LNCaP clone FGC (cell line): ENCODE measurements at regions not wholly inside any gene's neighbourhood (a gene's known extent, or its start where the extent isn't known, plus 50 kb on each side); places are given as distances from the start of the nearest gene placed in this dataset.

Experiments used
- DNase-seq: peaks from one replicate; pipeline ENCODE4 v3.0.0-alpha.2; 2011; ENCODE audit warnings: low read depth
- H3K4me3 ChIP-seq: 2 replicates; pipeline ENCODE4 v1.5.1; 2011; ENCODE audit warnings: mild to moderate bottlenecking, low read depth, low read length, control low read depth
- CTCF ChIP-seq: IDR thresholded peaks from 2 replicates; pipeline ENCODE4 v1.5.1; 2012; ENCODE audit warnings: mild to moderate bottlenecking; ENCODE audit not compliant: control insufficient read depth, insufficient read depth; ENCODE audit errors: extremely low read depth

GRCh38 chr5:17713301-17713700 lies 79.0 kb downstream of the TAF11L14 start:
- no peak overlapping the region for H3K4me3 ChIP-seq
- TF ChIP-seq CTCF: no peak
- no peak for DNase-seq

- TF ChIP-seq CTCF: no peak
Measured at GRCh38 chr5:17714186-17714585, 79.9 kb downstream of the TAF11L14 start.

GRCh38 chr5:17719592-17719991 lies 85.3 kb downstream of the TAF11L14 start:
- DNase-seq: no peak
- H3K4me3 ChIP-seq: no peak overlapping the region
- TF ChIP-seq CTCF: no peak

More at GRCh38 chr5:17714186-17714585, 79.9 kb downstream of the TAF11L14 start:
- DNase-seq: no peak
- H3K4me3 ChIP-seq: no peak overlapping the region

GRCh38 chr5:17720071-17720470 lies 85.8 kb downstream of the TAF11L14 start:
- DNase-seq: no peak
- no peak overlapping the region for H3K4me3 ChIP-seq
- TF ChIP-seq CTCF: no peak

- TF ChIP-seq CTCF: no peak
- H3K4me3 ChIP-seq: no peak overlapping the region
- no peak for DNase-seq
Measured at GRCh38 chr5:17723876-17724275, 89.6 kb downstream of the TAF11L14 start.

- no peak for TF ChIP-seq CTCF
- no peak for DNase-seq
- no peak overlapping the region for H3K4me3 ChIP-seq
Measured at GRCh38 chr5:17727098-17727497, 92.8 kb downstream of the TAF11L14 start.

- H3K4me3 ChIP-seq: no peak overlapping the region
- no peak for DNase-seq
- TF ChIP-seq CTCF: no peak
Measured at GRCh38 chr5:17730421-17730820, 96.2 kb downstream of the TAF11L14 start.
